Sigmoid colon (tissue), 6 donors: ENCODE measurements at regions not wholly inside any gene's neighbourhood (a gene's known extent, or its start where the extent isn't known, plus 50 kb on each side); places are given as distances from the start of the nearest gene placed in this dataset.

Source experiments
- DNase-seq: peaks from one replicate; pipeline ENCODE4 v3.0.0-alpha.2; 2019
- H3K27ac ChIP-seq, 4 donors: fragments of 200-600 bp; sonication (generic); one replicate each; pipeline ENCODE4 v1.5.1; 2016 to 2019; ENCODE audit warnings: mild to moderate bottlenecking in 1 of 4
- H3K27me3 ChIP-seq, 3 donors: fragments of 200-600 bp; sonication (generic); one replicate each; pipeline ENCODE4 v1.5.1; 2019; ENCODE audit warnings: mild to moderate bottlenecking in 1 of 3
- H3K36me3 ChIP-seq, 4 donors: fragments of 200-600 bp; sonication (generic); one replicate each; pipeline ENCODE4 v1.5.1; 2016 to 2019
- H3K4me1 ChIP-seq, 4 donors: fragments of 200-600 bp; sonication (generic); one replicate each; pipeline ENCODE4 v1.5.1; 2017 to 2019
- H3K4me3 ChIP-seq, 4 donors: fragments of 200-600 bp; sonication (generic); one replicate each; pipeline ENCODE4 v1.5.1; 2017 to 2019; ENCODE audit warnings: mild to moderate bottlenecking in 2 of 4, moderate library complexity in 1 of 4
- H3K9me3 ChIP-seq, 4 donors: fragments of 200-600 bp in 3 of 4; sonication (generic) in 3 of 4; one replicate each; pipeline versions ENCODE4 v1.5.1 to v1.6.1; 2013 to 2019
- CTCF ChIP-seq, 4 experiments: fragments of 450-650 bp in 3 of 4; fragments of 200-600 bp in 1 of 4; IDR thresholded peaks; one replicate each; pipeline ENCODE4 v1.5.1; 2016 to 2019; ENCODE audit warnings: antibody characterized with exemption in 4 of 4, mild to moderate bottlenecking in 3 of 4, moderate library complexity in 2 of 4
- EP300 ChIP-seq, 4 donors: sonication (generic); formaldehyde crosslinking; IDR thresholded peaks; one replicate each; pipeline ENCODE4 v1.6.1; 2017; ENCODE audit warnings: antibody characterized with exemption in 4 of 4
- POLR2A ChIP-seq, 2 donors: fragments of 450-650 bp; IDR thresholded peaks; one replicate each; pipeline ENCODE4 v1.6.1; 2016; ENCODE audit warnings: antibody characterized with exemption in 2 of 2, mild to moderate bottlenecking in 2 of 2, moderate library complexity in 2 of 2
- POLR2AphosphoS5 ChIP-seq, 4 donors: sonication (generic); formaldehyde crosslinking; IDR thresholded peaks; one replicate each; pipeline ENCODE4 v1.6.1; 2017; ENCODE audit warnings: antibody characterized with exemption in 4 of 4
- WGBS, 2 donors: extraction: QIAGEN DNeasy Blood & Tissue Kit; methylation state at CpG; one replicate each; pipeline ENCODE4 v1.1.7; 2013; 5-methylcytosine and 5-hydroxymethylcytosine counted together
- intact Hi-C: fragments of 100-400 bp; cut with DNase I; formaldehyde crosslinking; loops from one replicate; pipeline ENCODE4 v1.15.1; 2023
- donor health status: healthy with polysubstance abuse.
- donor health status: healthy.

DNA sequence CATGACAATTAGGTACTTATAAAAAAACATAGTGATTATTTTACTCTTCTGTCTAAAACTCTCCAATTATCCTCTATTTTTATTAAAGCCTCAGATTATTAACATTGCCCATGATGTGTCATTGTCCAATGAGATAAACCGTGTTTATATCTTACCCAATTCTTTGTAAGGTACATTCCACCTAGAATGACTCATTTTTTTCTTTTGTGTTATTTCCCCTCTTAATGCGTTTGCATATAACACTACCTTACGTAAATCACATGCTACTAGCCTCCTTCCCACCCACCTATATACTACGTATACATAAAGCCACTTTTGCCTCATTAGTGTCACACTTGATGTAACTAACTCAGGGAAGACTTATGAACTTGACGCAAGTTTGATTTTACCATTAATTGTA lies 336.3 kb upstream of the PTCHD4 start:
- TF ChIP-seq POLR2AphosphoS5 (IDR thresholded peaks at IDR 0.05) (no peak), EP300 (IDR thresholded peaks at IDR 0.05) (no peak), POLR2A (IDR thresholded peaks at IDR 0.05) (no peak), CTCF (IDR thresholded peaks at IDR 0.05) (no peak)
- no peak overlapping the region for H3K4me3 ChIP-seq
- H3K36me3 ChIP-seq = no peaks in the 10 kb centered on the region
- H3K27ac ChIP-seq = no peak overlapping the region
- WGBS, 2 donors = 93 to 96% methylated on average over 5 of the region's 5 CpGs
- H3K4me1 ChIP-seq = no peaks in the 10 kb centered on the region
- no peaks in the 10 kb centered on the region for H3K27me3 ChIP-seq
- no peaks in the 10 kb centered on the region for H3K9me3 ChIP-seq
- intact Hi-C loops = no loop called here
- no peak for DNase-seq

GRCh38 chr6:48429610-48430009 lies 318.6 kb upstream of the PTCHD4 start:
- Histone ChIP-seq H3K36me3 (no peaks in the 10 kb centered on the region), H3K4me3 (no peak overlapping the region), H3K27ac (no peak overlapping the region), H3K27me3 (no peaks in the 10 kb centered on the region), H3K4me1 (no peaks in the 10 kb centered on the region), H3K9me3 (no peaks in the 10 kb centered on the region)
- intact Hi-C loops = no loop called here
- TF ChIP-seq CTCF (IDR thresholded peaks at IDR 0.05) (no peak), POLR2AphosphoS5 (IDR thresholded peaks at IDR 0.05) (no peak), EP300 (IDR thresholded peaks at IDR 0.05) (no peak)
- no peak for DNase-seq

- Histone ChIP-seq H3K4me3 (no peak overlapping the region), H3K4me1 (no peaks in the 10 kb centered on the region), H3K36me3 (no peaks in the 10 kb centered on the region), H3K9me3 (no peaks in the 10 kb centered on the region), H3K27me3 (no peaks in the 10 kb centered on the region), H3K27ac (no peak overlapping the region)
- no peak for DNase-seq
- intact Hi-C loops = no loop called here
- TF ChIP-seq EP300 (IDR thresholded peaks at IDR 0.05) (no peak), POLR2A (IDR thresholded peaks at IDR 0.05) (no peak), CTCF (IDR thresholded peaks at IDR 0.05) (no peak), POLR2AphosphoS5 (IDR thresholded peaks at IDR 0.05) (no peak)
These were observed 318.0 kb upstream of the PTCHD4 start for GRCh38 chr6:48429021-48429420.

- DNase-seq = no peak
- Histone ChIP-seq H3K27ac (no peak overlapping the region), H3K4me3 (no peak overlapping the region), H3K9me3 (no peaks in the 10 kb centered on the region), H3K27me3 (no peaks in the 10 kb centered on the region), H3K4me1 (no peaks in the 10 kb centered on the region), H3K36me3 (no peaks in the 10 kb centered on the region)
- no peak for TF ChIP-seq EP300 (IDR thresholded peaks at IDR 0.05)
- no peak for TF ChIP-seq POLR2AphosphoS5 (IDR thresholded peaks at IDR 0.05)
- no peak for TF ChIP-seq CTCF (IDR thresholded peaks at IDR 0.05)
- no peak for TF ChIP-seq POLR2A (IDR thresholded peaks at IDR 0.05)
- WGBS, 2 donors = 86 to 90% methylated on average over 3 of the region's 3 CpGs
- intact Hi-C loops = no loop called here
These were observed 315.6 kb upstream of the PTCHD4 start for GRCh38 chr6:48426636-48427035.

- intact Hi-C loops = no loop called here
- Histone ChIP-seq H3K4me1 (no peaks in the 10 kb centered on the region), H3K36me3 (no peaks in the 10 kb centered on the region), H3K4me3 (no peak overlapping the region), H3K27me3 (no peaks in the 10 kb centered on the region), H3K27ac (no peak overlapping the region), H3K9me3 (no peaks in the 10 kb centered on the region)
- no peak for DNase-seq
- 88 to 92% methylated on average over 1 of the region's 1 CpG for WGBS, 2 donors
- TF ChIP-seq CTCF (IDR thresholded peaks at IDR 0.05) (no peak), EP300 (IDR thresholded peaks at IDR 0.05) (no peak)
These were observed 312.8 kb upstream of the PTCHD4 start for GRCh38 chr6:48423640-48424365.
